H1 (cell line): ENCODE measurements at regions not wholly inside any gene's neighbourhood (a gene's known extent, or its start where the extent isn't known, plus 50 kb on each side); places are given as distances from the start of the nearest gene placed in this dataset.

ENCODE experiments used
- CTCF ChIA-PET: fragments of 300-600 bp; sonication (Branson Sonifier 250); formaldehyde crosslinking; loops from one replicate; lab custom pipeline; 2021; ENCODE audit not compliant: partially characterized antibody; lab: Charles Lee
- POLR2A ChIA-PET: fragments of 300-600 bp; sonication (Branson Sonifier 250); formaldehyde crosslinking; loops from one replicate; lab custom pipeline; 2021; ENCODE audit warnings: inconsistent platforms; ENCODE audit not compliant: partially characterized antibody; lab: Charles Lee
- DNase-seq, 2 experiments: peaks; one replicate each; pipeline versions ENCODE4 v3.0.0 to v3.0.0-alpha.2; 2010 to 2022; ENCODE audit warnings: low spot score in 2 of 2, low read depth in 1 of 2, mixed read lengths in 1 of 2
- FAIRE-seq: peaks from 2 replicates; lab custom pipeline; 2011; peaks lifted over from hg19 to GRCh38; lab: Jason Lieb, UNC
- H2AFZ ChIP-seq: 2 replicates; pipeline ENCODE4 v1.8.1; 2012; ENCODE audit warnings: low read length, inconsistent platforms
- H2AK5ac ChIP-seq: 2 replicates; pipeline ENCODE4 v1.6.1; 2013; ENCODE audit warnings: low read depth, low read length
- H2BK120ac ChIP-seq: replicated peaks from 2 replicates; pipeline ENCODE3; 2013; ENCODE audit warnings: low read depth, low read length, inconsistent platforms
- H2BK12ac ChIP-seq: 2 replicates; pipeline ENCODE4 v1.6.1; 2013; ENCODE audit warnings: low read depth, low read length
- H2BK15ac ChIP-seq: 2 replicates; pipeline ENCODE4 v1.6.1; 2013; ENCODE audit warnings: low read length
- H2BK20ac ChIP-seq: 2 replicates; pipeline ENCODE4 v1.6.1; 2013; ENCODE audit warnings: low read length
- H2BK5ac ChIP-seq: 2 replicates; pipeline ENCODE4 v1.6.1; 2013; ENCODE audit warnings: low read depth, low read length
- H3K14ac ChIP-seq: 2 replicates; pipeline ENCODE4 v1.6.1; 2013; ENCODE audit warnings: inconsistent platforms; ENCODE audit not compliant: insufficient read length
- H3K18ac ChIP-seq: 2 replicates; pipeline ENCODE4 v1.6.1; 2013; ENCODE audit warnings: low read length; ENCODE audit errors: extremely low read depth
- H3K23ac ChIP-seq: 2 replicates; pipeline ENCODE4 v1.6.1; 2013; ENCODE audit warnings: inconsistent platforms; ENCODE audit not compliant: insufficient read length
- H3K23me2 ChIP-seq: 2 replicates; pipeline ENCODE4 v1.6.1; 2013; ENCODE audit warnings: low read depth, low read length
- H3K27ac ChIP-seq: 2 replicates; pipeline ENCODE4 v1.6.1; 2011; ENCODE audit warnings: low read depth, low read length, inconsistent platforms
- H3K27me3 ChIP-seq, 4 experiments: replicated peaks in 1 of 4; 1 replicate in 1 of 4; 2 replicates in 3 of 4; pipeline versions ENCODE4 v1.6.1 to v1.8.1; 2011 to 2013; ENCODE audit warnings: low read length in 3 of 4, mild to moderate bottlenecking in 3 of 4, inconsistent platforms in 2 of 4, mixed read lengths in 2 of 4, moderate library complexity in 1 of 4; ENCODE audit not compliant: control insufficient read depth in 3 of 4, insufficient read depth in 3 of 4; ENCODE audit errors: extremely low read depth in 1 of 4
- H3K36me3 ChIP-seq, 4 experiments: 2 replicates each; pipeline versions ENCODE4 v1.6.1 to v1.8.1; 2011 to 2013; ENCODE audit warnings: mild to moderate bottlenecking in 4 of 4, low read length in 3 of 4, moderate library complexity in 2 of 4, control low read depth in 1 of 4, inconsistent platforms in 1 of 4; ENCODE audit not compliant: insufficient read depth in 4 of 4, control insufficient read depth in 2 of 4
- H3K4ac ChIP-seq: replicated peaks from 2 replicates; pipeline ENCODE3; 2013; ENCODE audit warnings: low read length, low read depth, mixed read lengths, inconsistent platforms; ENCODE audit not compliant: insufficient read length
- H3K4me1 ChIP-seq, 4 experiments: replicated peaks in 1 of 4; 1 replicate in 1 of 4; 2 replicates in 3 of 4; pipeline versions ENCODE4 v1.6.1 to v1.8.1; 2011 to 2013; ENCODE audit warnings: low read length in 3 of 4, inconsistent platforms in 2 of 4, mixed read lengths in 1 of 4; ENCODE audit not compliant: insufficient read depth in 4 of 4, control insufficient read depth in 3 of 4
- H3K4me2 ChIP-seq, 2 experiments: 2 replicates each; pipeline versions ENCODE4 v1.6.1 to v1.8.1; 2011 to 2013; ENCODE audit warnings: low read depth in 2 of 2, low read length in 2 of 2, control low read depth in 1 of 2, inconsistent platforms in 1 of 2, mild to moderate bottlenecking in 1 of 2; ENCODE audit not compliant: insufficient read depth in 1 of 2
- H3K4me3 ChIP-seq, 4 experiments: fragments of 200-600, 300-600 bp in 1 of 4; sonication (generic), shearing (Covaris generic), sonication (Bioruptor Twin) in 1 of 4; 2 replicates each; pipeline versions ENCODE4 v1.5.1 to v1.8.1; 2011 to 2016; ENCODE audit warnings: low read length in 4 of 4, low read depth in 3 of 4, control low read depth in 2 of 4, inconsistent platforms in 2 of 4, mild to moderate bottlenecking in 2 of 4, mixed read lengths in 1 of 4, moderate library complexity in 1 of 4; ENCODE audit not compliant: insufficient read depth in 2 of 4; ENCODE audit errors: extremely low read depth in 1 of 4
- H3K56ac ChIP-seq: replicated peaks from 2 replicates; pipeline ENCODE3; 2013; ENCODE audit warnings: low read depth, mild to moderate bottlenecking, mixed read lengths, low read length, inconsistent platforms; ENCODE audit not compliant: insufficient read length
- H3K79me1 ChIP-seq: 2 replicates; pipeline ENCODE4 v1.6.1; 2013; ENCODE audit warnings: low read depth, low read length, control low read depth
- H3K79me2 ChIP-seq, 2 experiments: 2 replicates each; pipeline versions ENCODE4 v1.6.1 to v1.8.1; 2012 to 2013; ENCODE audit warnings: low read length in 2 of 2, mild to moderate bottlenecking in 2 of 2, inconsistent platforms in 1 of 2; ENCODE audit not compliant: insufficient read depth in 2 of 2, control insufficient read depth in 1 of 2
- H3K9ac ChIP-seq, 4 experiments: replicated peaks in 1 of 4; 1 replicate in 1 of 4; 2 replicates in 3 of 4; pipeline versions ENCODE4 v1.6.1 to v1.8.1; 2011 to 2013; ENCODE audit warnings: low read depth in 3 of 4, low read length in 3 of 4, control low read depth in 2 of 4, mild to moderate bottlenecking in 2 of 4, moderate library complexity in 2 of 4, inconsistent platforms in 1 of 4; ENCODE audit errors: extremely low read depth in 1 of 4
- H3K9me3 ChIP-seq, 2 experiments: 2 replicates each; pipeline versions ENCODE4 v1.6.1 to v1.8.1; 2012 to 2013; ENCODE audit warnings: mild to moderate bottlenecking in 2 of 2, moderate library complexity in 2 of 2, control low read depth in 1 of 2, inconsistent platforms in 1 of 2, low read depth in 1 of 2, low read length in 1 of 2, mixed read lengths in 1 of 2; ENCODE audit not compliant: insufficient read depth in 2 of 2
- H4K20me1 ChIP-seq, 2 experiments: replicated peaks in 1 of 2; 2 replicates each; pipeline versions ENCODE3 to v1.8.1; 2011 to 2013; ENCODE audit warnings: inconsistent platforms in 2 of 2, low read length in 2 of 2, mild to moderate bottlenecking in 1 of 2; ENCODE audit not compliant: insufficient read depth in 2 of 2, control insufficient read depth in 1 of 2
- H4K5ac ChIP-seq: 2 replicates; pipeline ENCODE4 v1.6.1; 2013; ENCODE audit warnings: low read length, low read depth, mixed read lengths, inconsistent platforms; ENCODE audit not compliant: insufficient read length
- H4K8ac ChIP-seq: 2 replicates; pipeline ENCODE4 v1.8.0; 2013; ENCODE audit warnings: mild to moderate bottlenecking, moderate library complexity, low read length, inconsistent platforms; ENCODE audit not compliant: insufficient read depth; ENCODE audit errors: extremely low read depth
- H4K91ac ChIP-seq: replicated peaks from 2 replicates; pipeline ENCODE3; 2013; ENCODE audit warnings: low read length, mixed read lengths, inconsistent platforms; ENCODE audit not compliant: insufficient read length
- CEBPB ChIP-seq: IDR thresholded peaks from 2 replicates; pipeline ENCODE4 v1.6.1; 2012; ENCODE audit warnings: low read depth, low read length
- GABPA ChIP-seq: IDR thresholded peaks from 2 replicates; pipeline ENCODE4 v1.6.1; 2011; ENCODE audit warnings: mild to moderate bottlenecking, low read length, moderate library complexity, borderline replicate concordance; ENCODE audit not compliant: insufficient read depth
- KDM1A ChIP-seq: fragments of 200-600, 300-600 bp; sonication (generic); IDR thresholded peaks from 2 replicates; pipeline ENCODE4 v1.7.1; 2016; ENCODE audit warnings: mild to moderate bottlenecking, low read length, borderline replicate concordance
- MAFK ChIP-seq: IDR thresholded peaks from 2 replicates; pipeline ENCODE4 v1.6.1; 2012; ENCODE audit warnings: low read depth, mild to moderate bottlenecking, improper control_type of control experiment, low read length
- SAP30 ChIP-seq: fragments of 300-600 bp; sonication (generic); IDR thresholded peaks from 2 replicates; pipeline ENCODE4 v1.7.1; 2012; ENCODE audit warnings: low read length, moderate library complexity, mild to moderate bottlenecking, inconsistent platforms; ENCODE audit not compliant: insufficient read depth, insufficient replicate concordance
- WGBS, 2 experiments: shearing (Covaris generic) in 1 of 2; methylation state at CpG; one replicate each; pipeline versions ENCODE4 v1.1.6 to v1.1.7; 2013 to 2015; ENCODE audit warnings: low lambda C conversion rate in 2 of 2, mixed read lengths in 2 of 2, inconsistent platforms in 1 of 2, low coverage in 1 of 2, missing lambda C conversion rate in 1 of 2; ENCODE audit not compliant: insufficient replicate concordance in 2 of 2, insufficient coverage in 1 of 2, insufficient read length in 1 of 2; ENCODE audit errors: extremely low coverage in 1 of 2, missing lambda C conversion rate in 1 of 2; 5-methylcytosine and 5-hydroxymethylcytosine counted together

DNA sequence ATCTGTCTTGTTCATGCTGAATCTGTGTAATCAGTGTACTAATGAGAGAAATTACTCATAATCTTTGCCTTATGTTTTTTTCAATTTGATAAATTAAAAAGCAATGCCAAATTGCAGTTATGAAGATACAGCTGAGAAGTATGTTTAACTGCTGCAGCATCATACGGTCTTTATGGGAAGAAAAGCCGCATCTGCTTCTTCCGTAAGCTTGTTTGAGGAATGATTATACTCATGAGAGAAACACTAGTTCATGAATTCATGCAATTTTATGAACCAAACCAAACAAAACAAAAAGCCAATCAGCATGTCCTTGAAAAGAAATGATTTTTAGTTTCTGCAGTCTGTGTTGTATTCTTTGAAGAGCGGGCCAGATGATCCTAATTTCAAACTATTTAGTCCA, 275.9 kb upstream of the ARHGEF26 start:
- Histone ChIP-seq H2BK12ac (no peak overlapping the region), H4K5ac (no peak overlapping the region), H3K18ac (no peak overlapping the region), H4K91ac (no peak overlapping the region), H3K79me2 (no peaks in the 10 kb centered on the region), H3K23ac (no peak overlapping the region), H2BK20ac (no peak overlapping the region), H3K27me3 (no peaks in the 10 kb centered on the region), H3K4ac (no peak overlapping the region), H3K36me3 (no peaks in the 10 kb centered on the region), H3K79me1 (no peaks in the 10 kb centered on the region), H3K14ac (no peak overlapping the region), H2BK120ac (no peak overlapping the region), H4K20me1 (no peaks in the 10 kb centered on the region), H4K8ac (no peak overlapping the region), H3K23me2 (no peaks in the 10 kb centered on the region), H2BK5ac (no peak overlapping the region), H3K4me3 (no peak overlapping the region), H2AK5ac (no peak overlapping the region), H2BK15ac (no peak overlapping the region), H3K56ac (no peak overlapping the region), H3K9ac (no peak overlapping the region), H3K4me1 (no peaks in the 10 kb centered on the region), H3K9me3 (no peaks in the 10 kb centered on the region), H2AFZ (no peak overlapping the region), H3K4me2 (no peak overlapping the region), H3K27ac (no peak overlapping the region)
- TF ChIP-seq KDM1A (no peak), SAP30 (no peak), CEBPB (no peak), GABPA (no peak), MAFK (no peak)
- ChIA-PET POLR2A (no interaction called here), CTCF (interaction anchor here (1.1 to 2.5 kb wide), 4 partner anchors 9 to 172 kb away, joined by 3 to 12 read pairs (median 4); no protein-coding TSS in a partner anchor)
- DNase-seq (no peak), FAIRE-seq (no peak)
- WGBS, 2 experiments, result 90% methylated on average over 4 of the region's 4 CpGs; no CpG with 5 or more reads in 1 of the 2 experiments
